GM19455 (cell line): ENCODE measurements at regions not wholly inside any gene's neighbourhood (a gene's known extent, or its start where the extent isn't known, plus 50 kb on each side); places are given as distances from the start of the nearest gene placed in this dataset.
"Not testable (repeated sequence)": the region's sequence is repeated elsewhere in the genome, so short reads cannot be mapped to it uniquely, and the experiment has no call there.

ENCODE experiments used
- ATAC-seq: cut with Tn5 transposase; IDR thresholded peaks from one replicate; pipeline ENCODE4 v1.9.1; 2021; ENCODE audit not compliant: unreplicated experiment

GRCh38 chr22:47318041-47318737 lies 555.7 kb downstream of the TBC1D22A start:
- no peak for ATAC-seq

GRCh38 chr22:47315862-47316419 lies 553.5 kb downstream of the TBC1D22A start:
- ATAC-seq: no peak

DNA sequence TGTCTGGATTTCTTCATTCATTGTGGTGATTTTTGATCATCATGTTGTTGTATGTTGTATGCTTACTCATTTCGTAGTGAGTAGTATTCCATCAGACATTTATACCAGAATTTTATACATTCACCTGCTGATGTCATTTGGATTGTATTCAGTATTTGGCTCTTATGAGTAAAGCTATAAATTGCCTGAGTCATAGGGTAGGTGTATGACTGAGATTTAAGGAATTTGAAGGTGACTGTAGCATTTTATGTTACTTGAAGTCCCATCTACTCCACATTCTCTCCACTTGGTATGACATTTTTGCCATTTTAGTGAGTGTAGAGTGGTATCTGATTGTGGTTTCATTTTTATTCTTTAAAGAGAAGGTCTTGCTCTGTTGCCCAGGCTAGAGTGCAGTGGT lies 548.2 kb downstream of the TBC1D22A start:
- no peak for ATAC-seq

DNA sequence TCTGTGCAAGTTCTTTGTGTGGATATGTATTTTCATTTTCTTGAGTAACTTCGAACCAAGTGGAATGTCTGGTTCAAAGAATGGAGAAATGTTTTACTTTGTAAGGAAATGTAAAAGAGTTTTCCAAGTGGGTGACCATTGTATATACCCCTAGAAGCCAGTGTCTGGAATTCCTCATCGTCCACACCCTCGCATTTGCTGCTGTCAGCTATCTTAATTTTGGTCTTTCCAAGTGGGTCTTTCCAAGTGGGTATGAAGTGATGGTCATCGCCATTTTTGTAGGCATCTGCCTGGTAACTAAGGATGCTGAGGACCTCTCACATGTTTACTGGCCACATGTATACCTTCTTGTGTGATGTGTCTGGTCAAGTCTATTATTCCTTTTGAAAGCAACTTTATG lies 547.5 kb downstream of the TBC1D22A start:
- ATAC-seq: no peak

DNA sequence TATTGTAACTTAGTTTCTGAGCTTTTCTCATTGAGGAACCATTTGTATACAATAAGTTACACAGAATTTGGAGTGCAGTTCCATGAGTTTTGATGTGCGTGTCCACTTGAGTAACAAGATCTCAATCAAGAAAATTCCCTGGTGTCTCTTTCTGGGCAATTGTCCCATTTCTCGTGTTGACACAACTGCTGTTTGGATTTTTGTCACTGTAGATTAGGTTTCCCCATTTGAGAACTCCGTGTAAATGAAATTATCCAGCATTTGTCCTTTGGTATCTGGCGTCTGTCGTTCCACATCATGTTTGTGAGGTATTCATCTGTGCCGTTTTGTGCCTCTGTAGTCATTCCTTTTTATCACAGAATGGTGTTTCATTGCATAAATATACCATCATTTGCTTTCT lies 547.0 kb downstream of the TBC1D22A start:
- no peak for ATAC-seq

- ATAC-seq: no peak
Measured at GRCh38 chr22:47308886-47309285, 546.4 kb downstream of the TBC1D22A start.

GRCh38 chr22:47307822-47308221 lies 545.4 kb downstream of the TBC1D22A start:
- ATAC-seq: no peak

GRCh38 chr22:47307326-47307725 lies 544.9 kb downstream of the TBC1D22A start:
- ATAC-seq: no peak

DNA sequence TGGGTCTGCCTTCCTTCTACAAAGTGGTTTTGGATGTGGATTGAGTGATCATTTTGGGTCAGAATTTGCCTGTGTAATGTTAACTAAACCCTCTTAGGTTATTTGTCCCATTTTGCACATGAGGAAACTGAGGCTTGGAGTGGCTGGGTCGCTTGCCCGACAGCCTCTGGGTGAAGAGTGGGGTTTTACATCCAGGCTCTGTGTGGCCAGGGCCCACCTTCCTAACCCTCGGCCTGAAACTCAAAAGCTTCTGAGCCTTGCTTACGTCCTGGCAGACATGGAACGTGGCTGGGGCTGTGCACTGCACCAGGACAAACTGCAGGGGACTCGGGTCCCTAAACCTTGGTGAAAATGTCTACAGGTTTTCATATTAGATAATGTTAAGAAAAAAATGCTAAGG lies 542.4 kb downstream of the TBC1D22A start:
- ATAC-seq: no peak

- ATAC-seq: no peak
Measured at GRCh38 chr22:47304191-47304831, 541.9 kb downstream of the TBC1D22A start.

GRCh38 chr22:47303161-47303890 lies 540.9 kb downstream of the TBC1D22A start:
- ATAC-seq: no peak

DNA sequence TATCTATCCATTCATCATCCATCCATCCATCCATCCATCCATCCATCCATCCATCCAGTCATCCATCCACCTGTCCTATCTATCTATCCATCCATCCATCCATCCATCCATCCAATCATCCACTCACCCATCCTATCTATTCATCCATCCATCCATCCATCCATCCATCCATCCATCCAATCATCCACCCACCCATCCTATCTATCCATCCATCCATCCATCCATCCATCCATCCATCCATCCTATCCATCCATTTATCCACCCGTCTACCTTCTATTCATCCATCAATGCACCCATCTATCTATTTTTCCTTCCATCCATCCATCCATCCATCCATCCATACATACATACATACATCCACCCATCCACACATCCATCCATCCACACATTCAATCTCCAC lies 540.1 kb downstream of the TBC1D22A start:
- not testable (repeated sequence) for ATAC-seq

DNA sequence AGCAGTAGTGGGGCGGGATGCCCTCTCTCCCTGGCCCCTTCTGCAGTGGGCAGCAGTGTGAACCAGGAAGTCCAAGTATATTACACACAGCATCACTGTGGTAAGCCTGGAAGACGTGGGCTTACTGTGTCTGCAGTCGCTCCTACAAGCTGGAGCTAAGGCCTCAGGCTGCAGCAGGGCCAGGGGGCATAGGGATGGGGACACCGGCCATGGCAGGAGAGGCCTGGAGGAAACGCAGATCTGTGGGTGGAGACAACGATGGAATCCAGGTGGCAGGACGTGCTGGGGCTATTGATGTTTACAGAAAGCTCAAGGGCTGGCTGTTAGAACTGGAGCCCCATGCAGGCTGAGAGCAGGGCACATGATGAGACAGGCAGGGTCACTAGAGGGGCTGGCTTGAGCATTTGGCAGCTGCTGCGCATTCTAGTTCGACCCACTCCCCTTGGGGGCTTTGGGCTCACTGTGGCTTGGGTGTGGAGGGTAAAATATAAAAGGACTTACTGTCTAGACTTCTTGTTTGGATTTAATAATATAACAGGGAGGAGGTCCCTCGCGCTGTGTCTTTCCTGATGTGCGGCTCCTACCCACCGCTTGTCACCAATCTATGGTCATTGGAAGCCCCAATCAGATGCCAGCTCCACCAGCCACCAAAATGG lies 539.5 kb downstream of the TBC1D22A start:
- no peak for ATAC-seq

DNA sequence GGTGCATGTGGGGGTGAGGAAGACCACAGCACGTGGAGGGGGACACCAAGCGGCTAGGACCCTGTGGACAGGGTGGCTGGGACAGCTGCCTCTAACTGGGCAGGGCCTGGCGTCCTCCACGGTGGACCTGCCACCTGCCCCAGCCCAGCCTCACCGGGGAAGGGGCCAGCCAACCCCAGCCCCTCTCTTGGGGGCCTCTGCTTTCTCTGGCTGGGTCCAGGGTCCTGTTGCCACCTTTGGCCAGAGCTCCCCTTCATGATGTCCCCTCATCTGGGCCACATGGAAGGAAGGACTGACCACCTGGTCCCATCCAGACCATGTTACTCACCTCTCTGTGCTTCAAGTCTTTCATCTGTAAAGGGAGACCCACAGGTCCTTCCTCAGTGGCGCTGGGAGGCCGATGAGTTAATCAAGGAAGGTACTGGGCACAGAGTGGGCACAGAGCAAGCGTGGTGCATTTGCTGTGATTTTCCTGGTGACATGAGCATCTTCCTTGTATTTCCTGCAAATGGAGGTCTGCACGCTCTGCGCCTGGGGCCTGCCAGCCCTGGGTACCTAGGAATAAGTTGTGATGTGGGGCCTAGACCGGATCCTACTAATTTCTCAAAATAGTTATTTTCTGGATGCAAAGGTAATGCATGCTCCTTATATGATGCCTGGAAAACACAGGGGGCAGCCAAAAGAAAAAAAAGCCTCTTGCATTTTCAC lies 538.4 kb downstream of the TBC1D22A start:
- ATAC-seq: no peak

DNA sequence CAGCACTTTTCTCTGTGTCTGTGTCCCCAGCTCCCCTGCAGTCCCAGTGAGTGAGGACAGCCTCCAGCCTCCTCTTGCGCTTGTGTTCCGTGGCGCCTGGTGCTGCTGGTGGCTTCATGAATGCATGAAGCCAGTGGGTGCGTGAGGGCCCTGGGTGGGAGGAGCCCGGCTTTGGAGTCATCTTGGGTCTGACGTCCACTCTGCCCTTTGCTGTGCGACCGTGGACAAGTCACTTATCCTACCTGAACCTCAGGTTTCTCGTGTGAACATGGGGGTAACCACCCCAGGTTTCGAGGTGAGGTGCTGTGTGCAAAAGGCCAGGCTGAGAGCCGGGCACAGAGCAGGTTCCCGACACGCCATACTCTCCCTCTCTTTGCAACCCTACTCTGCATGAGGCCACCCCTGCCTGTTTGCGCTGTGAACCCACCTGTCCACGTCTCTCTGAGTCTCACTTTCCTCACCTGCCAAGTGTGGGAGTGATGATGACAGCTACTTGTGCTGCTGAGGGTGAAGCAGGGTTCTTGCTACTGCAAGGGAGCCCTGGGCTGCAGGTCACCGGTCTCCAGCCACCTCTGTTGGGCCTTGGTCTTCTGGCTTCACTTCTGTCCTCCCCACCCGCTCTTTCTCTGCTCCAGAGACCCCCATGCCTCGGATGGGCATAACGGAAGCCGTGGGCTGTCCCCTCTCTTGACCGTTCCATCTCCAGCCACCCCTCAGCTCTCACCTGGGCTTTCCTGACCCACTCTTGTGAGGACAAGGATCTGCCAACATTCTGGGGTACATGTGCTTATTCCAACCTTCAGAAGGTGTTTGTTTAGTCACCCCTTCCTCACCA lies 537.6 kb downstream of the TBC1D22A start:
- no peak for ATAC-seq

- ATAC-seq: no peak
Measured at GRCh38 chr22:47299211-47299862, 536.9 kb downstream of the TBC1D22A start.

DNA sequence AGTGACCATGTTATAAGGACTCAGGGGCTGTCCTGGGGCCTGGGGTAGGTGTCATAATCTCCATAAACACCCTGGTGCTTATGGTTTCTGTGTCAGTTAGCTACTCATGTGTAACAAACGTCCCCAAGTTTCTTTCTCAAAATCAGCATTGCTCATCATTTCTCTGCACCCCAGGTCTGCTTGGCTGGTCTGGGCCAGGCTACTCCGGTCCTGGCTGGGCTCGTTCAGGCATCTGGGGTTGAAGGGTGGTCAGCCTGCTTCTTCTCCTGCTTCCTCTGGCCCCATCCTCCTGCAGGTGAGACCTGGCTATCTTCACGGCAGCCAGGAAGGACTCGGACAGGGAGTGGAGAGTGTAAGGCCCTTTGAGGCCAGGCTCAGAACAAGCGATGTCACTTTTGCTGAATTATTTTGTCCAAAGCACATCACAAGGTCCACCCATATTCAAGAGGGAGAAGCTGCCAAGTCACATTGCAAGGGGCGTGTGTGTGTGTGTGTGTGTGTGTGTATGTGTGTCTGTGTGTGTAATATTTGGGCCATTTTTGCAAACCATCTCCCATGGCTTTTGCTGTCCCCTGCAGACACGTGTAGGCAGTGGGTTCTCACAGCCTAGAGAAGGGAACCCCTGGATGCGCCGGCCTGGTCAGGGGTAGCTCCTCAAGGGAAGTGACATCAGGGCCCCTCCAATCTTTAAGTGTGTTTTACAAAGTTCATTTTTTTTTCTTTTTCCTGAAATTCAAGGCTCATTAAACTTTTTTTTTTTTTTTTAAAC lies 535.8 kb downstream of the TBC1D22A start:
- no peak for ATAC-seq

GRCh38 chr22:47297261-47298016 lies 535.0 kb downstream of the TBC1D22A start:
- no peak for ATAC-seq
